ENCODE measurements at regions not wholly inside any gene's neighbourhood (a gene's known extent, or its start where the extent isn't known, plus 50 kb on each side); places are given as distances from the start of the nearest gene placed in this dataset.

DNA sequence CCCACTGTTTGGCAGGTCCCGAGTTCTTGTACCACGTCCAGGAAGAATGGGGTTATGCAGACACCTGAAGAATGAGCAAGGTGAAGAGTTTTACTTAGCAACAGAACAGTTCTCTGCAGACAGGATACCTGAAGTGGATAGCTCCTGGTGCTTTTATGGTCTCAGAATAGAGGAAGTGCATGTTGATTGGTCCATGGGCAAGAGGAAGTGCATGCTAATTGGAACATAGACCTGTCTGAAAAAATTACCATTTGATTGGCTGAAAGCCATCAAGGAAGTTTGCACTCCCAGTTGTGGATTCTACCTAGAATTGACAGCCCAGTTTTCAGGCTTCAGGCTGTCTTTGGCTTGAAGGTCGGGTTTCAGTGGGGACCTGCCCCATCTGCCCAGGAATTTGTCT lies 887.5 kb downstream of the FAT4 start:
- Histone ChIP-seq H3K36me3 (ENCODE audit: low read depth) (no peaks in the 10 kb centered on the region), H3K4me1 (ENCODE audit: low read depth) (no peaks in the 10 kb centered on the region), H3K9me3 (peaks cover 2% of the 10 kb centered on the region), H3K4me3 (no peak overlapping the region)
- intact Hi-C loops (cut with DNase I, micrococcal nuclease), result no loop called here
- no peak for DNase-seq
- TF ChIP-seq, protein P1, sequence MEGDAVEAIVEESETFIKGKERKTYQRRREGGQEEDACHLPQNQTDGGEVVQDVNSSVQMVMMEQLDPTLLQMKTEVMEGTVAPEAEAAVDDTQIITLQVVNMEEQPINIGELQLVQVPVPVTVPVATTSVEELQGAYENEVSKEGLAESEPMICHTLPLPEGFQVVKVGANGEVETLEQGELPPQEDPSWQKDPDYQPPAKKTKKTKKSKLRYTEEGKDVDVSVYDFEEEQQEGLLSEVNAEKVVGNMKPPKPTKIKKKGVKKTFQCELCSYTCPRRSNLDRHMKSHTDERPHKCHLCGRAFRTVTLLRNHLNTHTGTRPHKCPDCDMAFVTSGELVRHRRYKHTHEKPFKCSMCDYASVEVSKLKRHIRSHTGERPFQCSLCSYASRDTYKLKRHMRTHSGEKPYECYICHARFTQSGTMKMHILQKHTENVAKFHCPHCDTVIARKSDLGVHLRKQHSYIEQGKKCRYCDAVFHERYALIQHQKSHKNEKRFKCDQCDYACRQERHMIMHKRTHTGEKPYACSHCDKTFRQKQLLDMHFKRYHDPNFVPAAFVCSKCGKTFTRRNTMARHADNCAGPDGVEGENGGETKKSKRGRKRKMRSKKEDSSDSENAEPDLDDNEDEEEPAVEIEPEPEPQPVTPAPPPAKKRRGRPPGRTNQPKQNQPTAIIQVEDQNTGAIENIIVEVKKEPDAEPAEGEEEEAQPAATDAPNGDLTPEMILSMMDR (IDR thresholded peaks at IDR 0.05), result no peak
- no peak for ATAC-seq

DNA sequence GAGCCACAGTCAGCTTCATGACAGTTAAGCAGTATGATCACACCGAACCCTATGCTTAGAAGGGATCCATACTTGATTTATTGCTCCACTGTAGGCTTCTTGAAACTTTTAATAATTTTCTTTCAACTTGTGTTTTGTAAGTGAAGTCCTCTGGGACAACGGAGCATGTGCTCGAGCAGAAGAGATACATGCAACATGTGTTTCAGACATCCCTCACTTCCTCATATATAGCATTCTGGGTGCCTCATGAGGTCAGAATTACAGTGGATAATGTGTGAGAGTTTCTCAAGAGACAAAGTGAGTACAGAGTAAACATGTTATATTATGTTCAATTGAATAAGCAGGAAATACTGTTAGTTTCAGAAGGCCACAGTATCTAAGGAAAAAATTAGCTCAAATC lies 893.2 kb downstream of the FAT4 start:
- Histone ChIP-seq H3K9me3 (no peaks in the 10 kb centered on the region), H3K36me3 (ENCODE audit: low read depth) (no peaks in the 10 kb centered on the region), H3K4me1 (ENCODE audit: low read depth) (no peaks in the 10 kb centered on the region), H3K4me3 (no peak overlapping the region)
- ATAC-seq (no peak), DNase-seq (no peak)
- intact Hi-C loops (cut with DNase I, micrococcal nuclease), result no loop called here
- TF ChIP-seq, protein P1 (IDR thresholded peaks at IDR 0.05), result no peak

DNA sequence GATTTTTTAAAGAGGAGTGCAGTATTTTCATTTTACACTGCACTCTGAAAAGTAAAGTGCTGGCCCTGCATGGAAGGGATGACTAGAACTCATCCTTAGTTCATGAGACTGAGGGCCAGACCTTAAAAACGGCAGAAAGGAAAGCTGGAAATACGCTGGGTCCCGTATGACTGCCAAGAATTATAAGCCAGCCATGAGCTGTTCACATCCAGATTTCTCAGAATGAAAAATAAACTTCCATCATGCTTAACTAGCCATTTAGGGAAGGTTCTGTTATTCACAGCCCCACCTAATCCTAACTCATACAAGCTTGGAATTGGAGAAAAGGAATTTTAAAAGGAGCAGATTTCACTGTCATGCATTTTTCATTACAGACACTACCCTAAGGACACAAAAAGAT lies 894.4 kb downstream of the FAT4 start:
- TF ChIP-seq, protein P1 (IDR thresholded peaks at IDR 0.05), result no peak
- H3K4me1 ChIP-seq (ENCODE audit: low read depth), result no peaks in the 10 kb centered on the region
- no peak for ATAC-seq

DNA sequence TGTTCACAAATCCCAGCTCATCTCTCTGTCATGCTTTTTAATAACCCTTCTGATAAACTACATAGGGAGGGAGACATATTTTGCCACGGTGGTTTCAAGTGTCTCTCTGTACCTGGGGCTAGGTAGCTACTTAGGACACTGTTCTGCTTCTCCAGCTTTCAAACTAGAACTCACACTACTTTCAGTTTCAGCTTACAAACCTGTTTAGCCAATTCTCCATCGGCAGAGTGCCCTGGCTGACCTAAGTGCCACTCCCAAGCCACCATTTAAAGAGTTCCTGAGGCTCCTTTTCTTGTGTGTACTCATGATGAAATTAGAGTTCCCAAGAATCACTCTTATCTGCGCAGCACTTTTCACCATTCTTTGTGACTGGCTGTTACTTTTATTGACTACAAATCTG lies 899.2 kb downstream of the FAT4 start:
- H3K9me3 ChIP-seq, result no peaks in the 10 kb centered on the region
- no peaks in the 10 kb centered on the region for H3K36me3 ChIP-seq (ENCODE audit: low read depth)
- ATAC-seq (no peak), DNase-seq (no peak)
- H3K4me1 ChIP-seq (ENCODE audit: low read depth), result no peaks in the 10 kb centered on the region
- TF ChIP-seq, protein P1 (IDR thresholded peaks at IDR 0.05), result no peak
- intact Hi-C loops (cut with DNase I, micrococcal nuclease), result no loop called here
- H3K4me3 ChIP-seq, result no peak overlapping the region

More for the DNA sequence above, 894.4 kb downstream of the FAT4 start:
- intact Hi-C loops (cut with DNase I, micrococcal nuclease), result no loop called here
- Histone ChIP-seq H3K9me3 (no peaks in the 10 kb centered on the region), H3K36me3 (ENCODE audit: low read depth) (no peaks in the 10 kb centered on the region), H3K4me3 (no peak overlapping the region)
- no peak for DNase-seq

DNA sequence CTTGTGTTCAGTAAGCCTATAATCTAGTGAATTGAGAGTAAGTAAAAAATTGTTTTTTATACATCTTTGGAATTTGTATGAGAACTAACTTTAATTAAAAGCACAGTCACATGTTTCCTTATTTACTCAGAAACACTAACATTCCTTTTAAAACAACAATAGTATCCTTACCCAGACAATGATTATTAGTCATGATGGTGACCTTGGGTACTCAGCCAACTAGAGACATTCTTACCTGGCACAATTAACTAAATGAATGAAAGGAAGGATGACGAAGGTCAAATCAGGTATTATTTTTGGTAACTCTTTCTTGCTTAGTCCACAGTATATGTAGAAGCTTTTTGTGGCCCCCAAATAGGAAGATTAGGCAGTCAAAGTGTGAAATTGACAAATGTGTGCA lies 901.0 kb downstream of the FAT4 start:
- Histone ChIP-seq H3K4me3 (no peak overlapping the region), H3K4me1 (ENCODE audit: low read depth) (no peaks in the 10 kb centered on the region), H3K36me3 (ENCODE audit: low read depth) (no peaks in the 10 kb centered on the region), H3K9me3 (no peaks in the 10 kb centered on the region)
- intact Hi-C loops (cut with DNase I, micrococcal nuclease), result no loop called here
- ATAC-seq, result no peak
- TF ChIP-seq, protein P1 (IDR thresholded peaks at IDR 0.05), result no peak
- DNase-seq, result no peak

DNA sequence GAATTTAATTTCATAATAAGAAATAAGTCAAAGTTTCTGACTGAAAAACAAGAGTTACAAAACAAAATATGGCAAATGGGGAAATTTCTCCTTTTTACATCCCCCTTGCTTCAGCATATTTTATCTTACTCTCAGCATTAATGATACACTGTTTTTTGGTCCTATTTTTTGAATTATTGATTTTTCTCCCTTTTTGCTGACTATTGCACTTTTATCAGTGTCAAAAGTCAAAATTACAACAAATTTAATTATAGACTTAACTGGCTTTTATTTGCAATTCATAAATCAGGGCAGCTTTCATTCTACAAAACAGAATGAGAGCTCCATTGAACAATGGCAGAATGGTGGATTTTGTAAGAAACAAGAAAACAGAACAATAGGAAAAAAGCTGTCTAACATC lies 901.9 kb downstream of the FAT4 start:
- Histone ChIP-seq H3K9me3 (no peaks in the 10 kb centered on the region), H3K4me1 (ENCODE audit: low read depth) (no peaks in the 10 kb centered on the region), H3K36me3 (ENCODE audit: low read depth) (no peaks in the 10 kb centered on the region), H3K4me3 (no peak overlapping the region)
- intact Hi-C loops (cut with DNase I, micrococcal nuclease), result no loop called here
- TF ChIP-seq, protein P1 (IDR thresholded peaks at IDR 0.05), result no peak
- ATAC-seq, result no peak
- no peak for DNase-seq
